ENCODE measurements at regions not wholly inside any gene's neighbourhood (a gene's known extent, or its start where the extent isn't known, plus 50 kb on each side); places are given as distances from the start of the nearest gene placed in this dataset.

DNA sequence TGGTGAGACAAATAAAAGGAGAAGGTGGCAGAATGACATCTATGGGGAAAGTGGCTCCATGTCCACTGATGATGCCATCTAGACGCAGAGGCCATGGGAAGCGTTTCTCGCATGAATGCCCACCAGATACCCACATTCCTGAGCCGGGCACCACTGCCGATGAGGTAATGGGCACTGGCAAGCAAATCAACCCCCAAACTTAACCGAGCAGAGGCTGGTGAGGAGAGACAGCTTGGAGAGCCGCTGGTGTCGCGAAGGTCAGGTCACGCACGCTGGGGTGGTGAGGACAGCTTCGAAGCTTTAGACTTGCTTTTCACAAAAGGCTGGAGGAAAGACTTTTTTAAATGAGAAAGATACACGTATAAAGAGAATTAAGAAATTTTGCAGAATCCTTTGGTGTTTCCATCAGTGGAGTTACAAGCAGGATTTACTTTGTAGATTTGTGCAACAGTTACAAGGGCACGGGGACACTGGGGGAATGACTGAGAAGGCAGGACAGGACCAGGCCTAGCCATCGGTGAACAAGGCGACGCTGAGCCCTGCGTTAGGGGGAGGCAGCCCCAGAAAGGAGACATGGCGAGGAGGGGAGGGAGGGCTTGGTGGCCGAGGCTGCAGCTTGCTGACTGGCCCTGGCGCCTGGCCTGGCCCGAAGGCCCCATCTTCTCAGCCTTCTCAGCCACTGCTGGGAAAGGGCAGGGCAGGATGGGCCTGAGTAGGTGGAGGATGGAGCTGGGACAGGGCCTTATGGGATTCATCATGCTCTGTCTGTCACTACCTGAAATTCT is 83.9 kb upstream of the HDAC4 start:
- Histone ChIP-seq H3K4me1 (ENCODE audit: insufficient read depth) (no peaks in the 10 kb centered on the region), H4K20me1 (replicated peaks; ENCODE audit: insufficient read depth) (no peaks in the 10 kb centered on the region), H3F3A (replicated peaks; ENCODE audit: low read depth) (no peaks in the 10 kb centered on the region), H3K9me2 (ENCODE audit: insufficient read depth) (no peaks in the 10 kb centered on the region), H3K27ac (ENCODE audit: low read depth) (no peak overlapping the region), H3K36me3 (ENCODE audit: insufficient read depth) (no peaks in the 10 kb centered on the region), H3K79me2 (replicated peaks; ENCODE audit: insufficient read depth) (no peaks in the 10 kb centered on the region), H3K4me2 (no peak overlapping the region), H3K27me3 (ENCODE audit: insufficient read depth) (no peaks in the 10 kb centered on the region), H3K4me3 (no peak overlapping the region), H2AFZ (no peak overlapping the region)
- TF ChIP-seq NANOG (IDR thresholded peaks at IDR 0.05; ENCODE audit: borderline replicate concordance), result no peak
- TF ChIP-seq, protein P1, sequence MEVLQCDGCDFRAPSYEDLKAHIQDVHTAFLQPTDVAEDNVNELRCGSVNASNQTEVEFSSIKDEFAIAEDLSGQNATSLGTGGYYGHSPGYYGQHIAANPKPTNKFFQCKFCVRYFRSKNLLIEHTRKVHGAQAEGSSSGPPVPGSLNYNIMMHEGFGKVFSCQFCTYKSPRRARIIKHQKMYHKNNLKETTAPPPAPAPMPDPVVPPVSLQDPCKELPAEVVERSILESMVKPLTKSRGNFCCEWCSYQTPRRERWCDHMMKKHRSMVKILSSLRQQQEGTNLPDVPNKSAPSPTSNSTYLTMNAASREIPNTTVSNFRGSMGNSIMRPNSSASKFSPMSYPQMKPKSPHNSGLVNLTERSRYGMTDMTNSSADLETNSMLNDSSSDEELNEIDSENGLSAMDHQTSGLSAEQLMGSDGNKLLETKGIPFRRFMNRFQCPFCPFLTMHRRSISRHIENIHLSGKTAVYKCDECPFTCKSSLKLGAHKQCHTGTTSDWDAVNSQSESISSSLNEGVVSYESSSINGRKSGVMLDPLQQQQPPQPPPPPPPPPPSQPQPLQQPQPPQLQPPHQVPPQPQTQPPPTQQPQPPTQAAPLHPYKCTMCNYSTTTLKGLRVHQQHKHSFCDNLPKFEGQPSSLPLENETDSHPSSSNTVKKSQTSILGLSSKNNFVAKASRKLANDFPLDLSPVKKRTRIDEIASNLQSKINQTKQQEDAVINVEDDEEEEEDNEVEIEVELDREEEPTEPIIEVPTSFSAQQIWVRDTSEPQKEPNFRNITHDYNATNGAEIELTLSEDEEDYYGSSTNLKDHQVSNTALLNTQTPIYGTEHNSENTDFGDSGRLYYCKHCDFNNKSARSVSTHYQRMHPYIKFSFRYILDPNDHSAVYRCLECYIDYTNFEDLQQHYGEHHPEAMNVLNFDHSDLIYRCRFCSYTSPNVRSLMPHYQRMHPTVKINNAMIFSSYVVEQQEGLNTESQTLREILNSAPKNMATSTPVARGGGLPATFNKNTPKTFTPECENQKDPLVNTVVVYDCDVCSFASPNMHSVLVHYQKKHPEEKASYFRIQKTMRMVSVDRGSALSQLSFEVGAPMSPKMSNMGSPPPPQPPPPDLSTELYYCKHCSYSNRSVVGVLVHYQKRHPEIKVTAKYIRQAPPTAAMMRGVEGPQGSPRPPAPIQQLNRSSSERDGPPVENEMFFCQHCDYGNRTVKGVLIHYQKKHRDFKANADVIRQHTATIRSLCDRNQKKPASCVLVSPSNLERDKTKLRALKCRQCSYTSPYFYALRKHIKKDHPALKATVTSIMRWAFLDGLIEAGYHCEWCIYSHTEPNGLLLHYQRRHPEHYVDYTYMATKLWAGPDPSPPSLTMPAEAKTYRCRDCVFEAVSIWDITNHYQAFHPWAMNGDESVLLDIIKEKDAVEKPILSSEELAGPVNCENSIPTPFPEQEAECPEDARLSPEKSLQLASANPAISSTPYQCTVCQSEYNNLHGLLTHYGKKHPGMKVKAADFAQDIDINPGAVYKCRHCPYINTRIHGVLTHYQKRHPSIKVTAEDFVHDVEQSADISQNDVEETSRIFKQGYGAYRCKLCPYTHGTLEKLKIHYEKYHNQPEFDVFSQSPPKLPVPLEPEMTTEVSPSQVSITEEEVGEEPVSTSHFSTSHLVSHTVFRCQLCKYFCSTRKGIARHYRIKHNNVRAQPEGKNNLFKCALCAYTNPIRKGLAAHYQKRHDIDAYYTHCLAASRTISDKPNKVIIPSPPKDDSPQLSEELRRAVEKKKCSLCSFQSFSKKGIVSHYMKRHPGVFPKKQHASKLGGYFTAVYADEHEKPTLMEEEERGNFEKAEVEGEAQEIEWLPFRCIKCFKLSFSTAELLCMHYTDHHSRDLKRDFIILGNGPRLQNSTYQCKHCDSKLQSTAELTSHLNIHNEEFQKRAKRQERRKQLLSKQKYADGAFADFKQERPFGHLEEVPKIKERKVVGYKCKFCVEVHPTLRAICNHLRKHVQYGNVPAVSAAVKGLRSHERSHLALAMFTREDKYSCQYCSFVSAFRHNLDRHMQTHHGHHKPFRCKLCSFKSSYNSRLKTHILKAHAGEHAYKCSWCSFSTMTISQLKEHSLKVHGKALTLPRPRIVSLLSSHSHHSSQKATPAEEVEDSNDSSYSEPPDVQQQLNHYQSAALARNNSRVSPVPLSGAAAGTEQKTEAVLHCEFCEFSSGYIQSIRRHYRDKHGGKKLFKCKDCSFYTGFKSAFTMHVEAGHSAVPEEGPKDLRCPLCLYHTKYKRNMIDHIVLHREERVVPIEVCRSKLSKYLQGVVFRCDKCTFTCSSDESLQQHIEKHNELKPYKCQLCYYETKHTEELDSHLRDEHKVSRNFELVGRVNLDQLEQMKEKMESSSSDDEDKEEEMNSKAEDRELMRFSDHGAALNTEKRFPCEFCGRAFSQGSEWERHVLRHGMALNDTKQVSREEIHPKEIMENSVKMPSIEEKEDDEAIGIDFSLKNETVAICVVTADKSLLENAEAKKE (CRISPR knock-in tag; IDR thresholded peaks at IDR 0.05), result no peak
- TF ChIP-seq ZNF331 (CRISPR knock-in tag; IDR thresholded peaks at IDR 0.05; ENCODE audit: low read depth), result no peak
- TF ChIP-seq JUNB (IDR thresholded peaks at IDR 0.05; ENCODE audit: unreplicated experiment), result no peak
- TF ChIP-seq, protein P2, sequence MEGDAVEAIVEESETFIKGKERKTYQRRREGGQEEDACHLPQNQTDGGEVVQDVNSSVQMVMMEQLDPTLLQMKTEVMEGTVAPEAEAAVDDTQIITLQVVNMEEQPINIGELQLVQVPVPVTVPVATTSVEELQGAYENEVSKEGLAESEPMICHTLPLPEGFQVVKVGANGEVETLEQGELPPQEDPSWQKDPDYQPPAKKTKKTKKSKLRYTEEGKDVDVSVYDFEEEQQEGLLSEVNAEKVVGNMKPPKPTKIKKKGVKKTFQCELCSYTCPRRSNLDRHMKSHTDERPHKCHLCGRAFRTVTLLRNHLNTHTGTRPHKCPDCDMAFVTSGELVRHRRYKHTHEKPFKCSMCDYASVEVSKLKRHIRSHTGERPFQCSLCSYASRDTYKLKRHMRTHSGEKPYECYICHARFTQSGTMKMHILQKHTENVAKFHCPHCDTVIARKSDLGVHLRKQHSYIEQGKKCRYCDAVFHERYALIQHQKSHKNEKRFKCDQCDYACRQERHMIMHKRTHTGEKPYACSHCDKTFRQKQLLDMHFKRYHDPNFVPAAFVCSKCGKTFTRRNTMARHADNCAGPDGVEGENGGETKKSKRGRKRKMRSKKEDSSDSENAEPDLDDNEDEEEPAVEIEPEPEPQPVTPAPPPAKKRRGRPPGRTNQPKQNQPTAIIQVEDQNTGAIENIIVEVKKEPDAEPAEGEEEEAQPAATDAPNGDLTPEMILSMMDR (conservative IDR thresholded peaks at IDR 0.05; ENCODE audit: low read depth in 2 of 2), result no peak
- TF ChIP-seq ZNF114 (CRISPR knock-in tag; IDR thresholded peaks at IDR 0.05), result no peak
- no peak for TF ChIP-seq CREB1 (CRISPR knock-in tag; IDR thresholded peaks at IDR 0.05; ENCODE audit: low read depth)
- TF ChIP-seq EZH2 (IDR thresholded peaks at IDR 0.05; ENCODE audit: low read depth, unreplicated experiment), result no peak
- TF ChIP-seq, protein P3, sequence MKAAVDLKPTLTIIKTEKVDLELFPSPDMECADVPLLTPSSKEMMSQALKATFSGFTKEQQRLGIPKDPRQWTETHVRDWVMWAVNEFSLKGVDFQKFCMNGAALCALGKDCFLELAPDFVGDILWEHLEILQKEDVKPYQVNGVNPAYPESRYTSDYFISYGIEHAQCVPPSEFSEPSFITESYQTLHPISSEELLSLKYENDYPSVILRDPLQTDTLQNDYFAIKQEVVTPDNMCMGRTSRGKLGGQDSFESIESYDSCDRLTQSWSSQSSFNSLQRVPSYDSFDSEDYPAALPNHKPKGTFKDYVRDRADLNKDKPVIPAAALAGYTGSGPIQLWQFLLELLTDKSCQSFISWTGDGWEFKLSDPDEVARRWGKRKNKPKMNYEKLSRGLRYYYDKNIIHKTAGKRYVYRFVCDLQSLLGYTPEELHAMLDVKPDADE (IDR thresholded peaks at IDR 0.05), result no peak
- TF ChIP-seq EZH2phosphoT487 (IDR thresholded peaks at IDR 0.05; ENCODE audit: unreplicated experiment), result no peak
- no peak for TF ChIP-seq STAT1 (IDR thresholded peaks at IDR 0.05; ENCODE audit: unreplicated experiment)
- no peak for TF ChIP-seq POLR2AphosphoS5 (IDR thresholded peaks at IDR 0.05; ENCODE audit: low read depth)
- peaks cover 8% of the 10 kb centered on the region for H3K27me3 Mint-ChIP-seq (ENCODE audit: insufficient read depth, low read depth, poor library complexity)
- ATAC-seq (no peak), DNase-seq (ENCODE audit: low spot score) (no peak)
- no peaks in the 10 kb centered on the region for H3K36me3 Mint-ChIP-seq (ENCODE audit: low read depth)
- no peak overlapping the region for H3K27ac Mint-ChIP-seq
- H3K4me3 Mint-ChIP-seq, result no peak overlapping the region
- H3K9me3 Mint-ChIP-seq, result no peaks in the 10 kb centered on the region
- no peaks in the 10 kb centered on the region; the same call in 2 of the 3 replicates for H3K4me1 Mint-ChIP-seq
